SU-DHL-6 (cell line): ENCODE measurements at regions not wholly inside any gene's neighbourhood (a gene's known extent, or its start where the extent isn't known, plus 50 kb on each side); places are given as distances from the start of the nearest gene placed in this dataset.

ENCODE experiments used
- EZH2phosphoT487 ChIP-seq: fragments of 200-600 bp; sonication (generic), shearing (Covaris generic); conservative IDR thresholded peaks from 2 replicates; pipeline ENCODE4 v1.6.1; 2018; ENCODE audit warnings: mild to moderate bottlenecking, antibody characterized with exemption, low read length, moderate library complexity, mixed read lengths
- TF ChIP-seq, protein P1 (sequence below): fragments of 200-600 bp; sonication (generic); IDR thresholded peaks from one replicate; pipeline ENCODE4 v1.5.1; 2017; ENCODE audit warnings: antibody characterized with exemption, mild to moderate bottlenecking, low read length, moderate library complexity; ENCODE audit not compliant: insufficient read depth, poor library complexity, severe bottlenecking

DNA sequence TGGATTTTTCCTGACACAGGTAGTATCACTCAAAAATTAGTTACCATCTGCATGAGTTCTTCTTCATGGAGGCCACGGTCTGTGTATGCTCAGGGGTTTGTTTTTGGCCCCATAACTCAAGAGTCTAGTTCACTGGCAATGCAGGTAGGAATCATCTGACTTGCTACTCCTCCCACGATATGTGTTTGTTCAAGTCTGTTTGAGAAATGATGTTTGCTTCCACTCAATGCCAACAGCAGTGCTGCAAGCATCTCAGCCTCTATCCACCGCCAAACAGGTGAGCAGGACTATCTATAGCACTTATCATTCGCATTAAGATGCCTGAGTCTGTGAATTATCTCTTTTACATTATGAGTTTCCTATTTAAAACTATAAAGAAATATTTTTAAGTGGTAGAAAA is 264.8 kb upstream of the PTGER4 start:
- TF ChIP-seq EZH2phosphoT487 = no peak
- TF ChIP-seq, protein P1, sequence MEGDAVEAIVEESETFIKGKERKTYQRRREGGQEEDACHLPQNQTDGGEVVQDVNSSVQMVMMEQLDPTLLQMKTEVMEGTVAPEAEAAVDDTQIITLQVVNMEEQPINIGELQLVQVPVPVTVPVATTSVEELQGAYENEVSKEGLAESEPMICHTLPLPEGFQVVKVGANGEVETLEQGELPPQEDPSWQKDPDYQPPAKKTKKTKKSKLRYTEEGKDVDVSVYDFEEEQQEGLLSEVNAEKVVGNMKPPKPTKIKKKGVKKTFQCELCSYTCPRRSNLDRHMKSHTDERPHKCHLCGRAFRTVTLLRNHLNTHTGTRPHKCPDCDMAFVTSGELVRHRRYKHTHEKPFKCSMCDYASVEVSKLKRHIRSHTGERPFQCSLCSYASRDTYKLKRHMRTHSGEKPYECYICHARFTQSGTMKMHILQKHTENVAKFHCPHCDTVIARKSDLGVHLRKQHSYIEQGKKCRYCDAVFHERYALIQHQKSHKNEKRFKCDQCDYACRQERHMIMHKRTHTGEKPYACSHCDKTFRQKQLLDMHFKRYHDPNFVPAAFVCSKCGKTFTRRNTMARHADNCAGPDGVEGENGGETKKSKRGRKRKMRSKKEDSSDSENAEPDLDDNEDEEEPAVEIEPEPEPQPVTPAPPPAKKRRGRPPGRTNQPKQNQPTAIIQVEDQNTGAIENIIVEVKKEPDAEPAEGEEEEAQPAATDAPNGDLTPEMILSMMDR = no peak
